HG02970 (cell line): ENCODE measurements at regions not wholly inside any gene's neighbourhood (a gene's known extent, or its start where the extent isn't known, plus 50 kb on each side); places are given as distances from the start of the nearest gene placed in this dataset.

ENCODE experiments used
- ATAC-seq: cut with Tn5 transposase; IDR thresholded peaks from one replicate; pipeline ENCODE4 v1.9.1; 2021; ENCODE audit warnings: mild to moderate bottlenecking, moderate library complexity, moderate number of reproducible peaks; ENCODE audit not compliant: unreplicated experiment, low FRiP score

DNA sequence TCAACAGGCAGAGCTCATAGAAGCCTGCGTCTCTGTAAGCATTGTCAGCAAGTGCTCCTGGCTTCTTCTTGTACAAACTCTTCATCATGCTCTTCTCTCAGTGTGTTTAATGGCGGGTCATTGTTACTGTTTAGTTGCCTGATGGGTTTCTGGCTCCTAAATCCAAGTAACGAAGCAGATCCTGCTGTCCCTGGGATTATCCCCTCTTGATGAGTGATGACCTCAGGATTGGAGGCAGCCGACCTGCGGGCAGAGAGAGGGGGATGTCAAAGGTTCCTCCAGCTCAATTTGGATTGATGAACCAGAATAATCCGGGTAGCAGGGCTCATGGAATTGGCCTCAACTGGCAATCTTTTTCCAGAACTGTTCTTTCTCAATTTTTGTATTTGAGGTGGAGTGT, 66.1 kb upstream of the BARHL2 start:
- no peak for ATAC-seq

DNA sequence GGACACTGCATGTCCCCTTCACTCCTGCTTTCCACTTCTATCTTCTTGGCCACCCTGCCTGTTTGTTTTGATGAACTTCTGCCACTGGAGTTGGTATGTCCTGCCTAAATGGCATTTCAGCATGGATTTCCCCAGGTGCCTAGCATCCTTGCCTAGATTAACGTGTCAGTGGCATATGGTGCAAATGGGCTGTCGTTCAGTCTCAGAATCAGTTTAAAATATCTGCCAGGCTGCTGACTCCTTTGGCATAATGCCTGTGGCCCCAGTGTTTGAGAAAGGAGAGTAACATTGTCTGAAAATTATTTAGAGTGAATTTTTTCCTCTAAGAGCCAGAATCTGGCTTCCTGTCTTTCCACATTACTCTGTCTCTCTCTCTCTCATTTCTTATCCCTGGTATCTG, 64.9 kb upstream of the BARHL2 start:
- no peak for ATAC-seq

DNA sequence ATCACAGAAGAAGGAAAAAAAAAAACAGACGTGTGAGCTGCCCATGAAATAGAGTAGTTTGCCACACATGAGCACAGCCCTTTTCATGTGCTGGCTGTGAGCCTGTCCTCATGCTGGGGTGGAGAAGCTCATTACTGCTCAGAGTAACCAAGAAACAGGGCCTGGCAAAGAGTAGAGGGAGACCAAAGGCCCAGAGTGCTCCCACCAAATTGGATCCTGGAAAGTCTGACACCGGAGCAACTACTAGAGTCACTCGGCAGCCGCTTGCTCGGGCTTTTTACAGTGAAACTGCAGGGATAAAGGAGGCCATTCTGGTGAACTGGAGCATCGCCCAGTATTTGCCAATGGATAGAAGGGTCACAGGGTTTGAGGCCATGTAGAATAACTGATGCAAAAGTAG, 64.4 kb upstream of the BARHL2 start:
- ATAC-seq: no peak

DNA sequence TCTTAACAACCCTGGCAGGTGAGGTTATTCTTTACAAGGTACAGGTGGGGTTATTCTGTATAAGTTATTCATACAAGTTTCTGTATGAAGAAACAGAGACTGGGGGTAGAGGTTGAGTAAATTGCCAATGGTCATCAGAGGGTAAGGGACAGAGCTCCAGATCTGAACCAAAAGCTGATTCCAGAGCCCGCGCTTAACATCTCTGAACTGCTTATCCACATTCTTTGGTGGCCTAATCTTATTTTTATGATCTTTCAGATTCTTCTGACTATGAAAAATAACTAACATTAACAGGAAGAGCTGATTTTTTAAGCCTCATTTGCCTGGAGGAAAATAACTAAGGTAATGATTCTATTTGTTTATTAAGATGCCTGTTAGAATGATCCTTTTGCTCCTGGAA, 63.9 kb upstream of the BARHL2 start:
- no peak for ATAC-seq

DNA sequence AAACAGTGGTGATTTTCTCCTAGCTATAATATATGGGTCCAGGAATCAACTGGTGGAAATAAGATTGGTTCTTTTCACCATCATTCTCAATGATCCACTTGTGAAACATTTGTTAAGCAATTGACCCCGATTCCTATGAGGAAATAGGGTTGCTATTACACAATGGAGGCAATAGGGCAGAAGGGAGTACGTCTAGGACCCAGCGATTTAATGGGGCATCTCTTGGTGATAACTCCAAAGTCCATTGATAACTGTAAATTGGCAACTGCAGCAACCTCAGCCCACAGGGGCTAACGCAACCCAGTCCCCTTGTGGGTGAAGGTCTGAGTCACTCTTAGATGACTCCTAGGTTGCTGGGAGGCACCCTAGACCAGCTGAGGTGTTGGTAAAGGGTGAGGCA, 62.5 kb upstream of the BARHL2 start:
- ATAC-seq: no peak

DNA sequence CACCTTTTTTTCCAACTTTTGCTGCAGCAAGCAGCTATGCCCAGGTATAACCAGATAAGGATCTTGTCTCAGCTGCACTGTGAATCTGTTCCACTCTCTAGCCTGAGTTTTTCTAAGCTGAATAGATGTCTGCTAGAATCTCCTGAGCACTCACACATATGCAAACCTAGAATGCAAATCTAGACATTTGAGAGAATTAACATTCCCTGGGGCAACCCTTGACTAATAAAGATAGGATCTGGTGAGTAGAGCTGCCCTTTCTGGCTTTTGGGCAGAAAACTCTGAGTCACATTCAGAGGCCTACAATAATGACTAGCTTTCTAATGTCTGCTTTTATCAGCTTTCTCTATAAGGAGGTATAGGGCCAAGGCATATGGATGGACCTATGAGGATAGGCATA, 61.4 kb upstream of the BARHL2 start:
- ATAC-seq: no peak

DNA sequence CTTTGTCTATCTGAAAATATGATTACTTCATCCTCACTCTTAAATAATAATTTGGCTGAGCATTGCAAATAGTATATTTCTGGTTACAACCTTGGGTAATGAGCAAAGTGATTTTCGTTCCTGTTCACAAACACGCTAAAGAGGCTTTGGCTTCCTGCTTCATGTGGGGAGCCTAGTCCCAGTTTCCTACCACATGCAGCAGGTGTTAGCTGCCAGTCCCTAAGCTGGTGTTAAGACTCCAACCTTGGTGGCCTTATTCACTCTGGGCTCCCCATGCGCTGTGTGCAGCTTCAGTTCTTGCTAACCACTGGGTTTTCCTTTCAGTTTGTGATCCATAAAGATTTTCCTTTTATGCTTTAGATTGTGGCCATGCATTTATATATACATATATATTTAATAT, 56.7 kb upstream of the BARHL2 start:
- no peak for ATAC-seq

DNA sequence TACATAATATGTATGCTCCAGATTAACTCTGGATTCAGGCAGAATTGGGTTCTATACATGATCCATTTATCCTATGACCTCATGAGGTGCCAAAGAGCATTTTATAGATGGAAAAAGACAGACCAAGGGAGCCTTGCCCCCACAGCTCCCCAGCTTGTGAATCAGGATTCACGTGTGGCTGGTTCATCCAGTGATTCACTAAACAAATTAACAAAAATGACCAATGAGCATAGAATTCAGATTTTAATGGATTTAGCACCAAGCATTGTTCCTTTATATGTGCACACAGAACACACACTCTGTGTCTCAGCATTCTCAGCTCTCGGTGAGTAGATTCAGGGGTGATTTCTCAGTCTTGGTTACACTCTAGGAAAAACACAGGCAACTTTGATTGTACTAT, 51.7 kb upstream of the BARHL2 start:
- ATAC-seq: no peak

DNA sequence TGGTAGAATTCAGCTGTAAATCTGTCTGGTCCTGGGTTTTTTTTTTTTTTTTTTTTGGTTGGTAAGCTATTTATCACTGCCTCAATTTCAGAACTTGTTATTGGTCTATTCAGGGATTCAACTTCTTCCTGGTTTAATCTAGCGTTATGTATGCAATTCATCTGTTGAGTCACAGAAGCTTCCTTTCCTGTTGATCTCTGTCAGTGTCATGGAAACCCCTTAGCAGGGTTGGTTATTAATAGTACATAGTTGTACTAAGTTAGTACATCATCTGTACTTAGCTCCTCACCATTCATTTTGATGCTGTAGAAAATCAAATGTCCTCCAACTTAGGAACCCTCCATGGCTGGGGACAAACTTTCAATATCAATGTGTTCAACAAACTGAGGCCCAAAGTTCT, 51.0 kb upstream of the BARHL2 start:
- ATAC-seq: no peak
